Heart left ventricle (tissue), 16 donors: ENCODE measurements at regions not wholly inside any gene's neighbourhood (a gene's known extent, or its start where the extent isn't known, plus 50 kb on each side); places are given as distances from the start of the nearest gene placed in this dataset.

ENCODE experiments used
- ATAC-seq, 4 donors: fragments of 200-7000 bp; cut with Tn5 transposase; one replicate each; pipeline ENCODE4 v1.9.1; 2020 to 2022; ENCODE audit warnings: moderate library complexity in 4 of 4, mild to moderate bottlenecking in 3 of 4, moderate number of reproducible peaks in 1 of 4
- DNase-seq, 5 donors: peaks; one replicate each; pipeline ENCODE4 v3.0.0-alpha.2; 2020
- H3K27ac ChIP-seq, 12 donors: fragments of 200-600 bp; sonication (generic) in 4 of 12; one replicate each; pipeline versions ENCODE4 v1.5.0 to v1.8.0; 2016 to 2022; ENCODE audit warnings: mild to moderate bottlenecking in 2 of 12
- H3K27me3 ChIP-seq, 9 donors: fragments of 200-600 bp; sonication (generic) in 2 of 9; one replicate each; pipeline versions ENCODE4 v1.5.1 to v1.8.0; 2016 to 2022; ENCODE audit warnings: mild to moderate bottlenecking in 3 of 9
- H3K36me3 ChIP-seq, 9 donors: fragments of 200-600 bp; sonication (generic) in 2 of 9; one replicate each; pipeline versions ENCODE4 v1.5.0 to v1.8.0; 2018 to 2022; ENCODE audit warnings: mild to moderate bottlenecking in 2 of 9
- H3K4me1 ChIP-seq, 12 donors: fragments of 200-600 bp; sonication (generic) in 4 of 12; one replicate each; pipeline versions ENCODE4 v1.5.0 to v1.8.0; 2016 to 2022; ENCODE audit warnings: mild to moderate bottlenecking in 3 of 12
- H3K4me3 ChIP-seq, 12 donors: fragments of 200-600 bp; sonication (generic) in 4 of 12; one replicate each; pipeline versions ENCODE4 v1.5.0 to v1.8.0; 2017 to 2022; ENCODE audit warnings: mild to moderate bottlenecking in 9 of 12, moderate library complexity in 4 of 12
- H3K9me3 ChIP-seq, 12 donors: fragments of 200-600 bp; sonication (generic) in 4 of 12; one replicate each; pipeline versions ENCODE4 v1.5.0 to v1.8.0; 2016 to 2022; ENCODE audit warnings: mild to moderate bottlenecking in 1 of 12
- POLR2A ChIP-seq, 2 donors: fragments of 450-650 bp; IDR thresholded peaks; one replicate each; pipeline ENCODE4 v1.6.1; 2017; ENCODE audit warnings: antibody characterized with exemption in 2 of 2, mild to moderate bottlenecking in 2 of 2, moderate library complexity in 2 of 2
- WGBS, 4 donors: extraction: QIAGEN DNeasy Blood & Tissue Kit in 2 of 4; methylation state at CpG; one replicate each; pipeline versions ENCODE4 v1.1.5 to v1.1.7; 2013 to 2018; 5-methylcytosine and 5-hydroxymethylcytosine counted together
- intact Hi-C, 10 donors: fragments of 100-400 bp; cut with DNase I; formaldehyde crosslinking; loops; one replicate each; pipeline versions ENCODE4 v1.11.1 to v1.14.2; 2022
- TF ChIP-seq, protein P1 (sequence below), 12 donors: fragments of 200-600 bp; sonication (generic) in 4 of 12; IDR thresholded peaks; one replicate each; pipeline versions ENCODE4 v1.5.0 to v1.8.0; 2018 to 2022; ENCODE audit warnings: antibody characterized with exemption in 12 of 12, mild to moderate bottlenecking in 5 of 12
- donor health status: ischemic (EF 13 %, LVEDD 7.1; RV severe dilation, severe dysfunction).
- donor health status: healthy with polysubstance abuse.
- donor health status: DM: no; HTN: yes; CAD: no.
- donor health status: DM: no; HTN: no; CAD: no.
- donor health status: ischemic (EF 25% LVEDD 6.9; RV normal size, moderate dysfunction).
- donor health status: ischemic (EF 25% LVEDD 5.7; RV mildly dilated, moderate dysfunction).
- donor health status: healthy.
- donor health status: DM: yes; HTN: yes; CAD: no.
- donor health status: ischemic (EF 35%, LVEDD 5.7; RV mildly dilated, moderate dysfunction).
- donor health status: nonischemic (EF 11% LVEDD 7.7; RV severe dilation, severe dysfunction).
- donor health status: DM: yes; HTN: yes; CAD: no.
- donor health status: PGD.
- donor health status: ischemic (EF 29% LVEDD 5.4; RV normal size, mild dysfunction).
- donor health status: nonischemic (EF 23%, LVEDD 6.1; RV moderate dilation, normal function).

DNA sequence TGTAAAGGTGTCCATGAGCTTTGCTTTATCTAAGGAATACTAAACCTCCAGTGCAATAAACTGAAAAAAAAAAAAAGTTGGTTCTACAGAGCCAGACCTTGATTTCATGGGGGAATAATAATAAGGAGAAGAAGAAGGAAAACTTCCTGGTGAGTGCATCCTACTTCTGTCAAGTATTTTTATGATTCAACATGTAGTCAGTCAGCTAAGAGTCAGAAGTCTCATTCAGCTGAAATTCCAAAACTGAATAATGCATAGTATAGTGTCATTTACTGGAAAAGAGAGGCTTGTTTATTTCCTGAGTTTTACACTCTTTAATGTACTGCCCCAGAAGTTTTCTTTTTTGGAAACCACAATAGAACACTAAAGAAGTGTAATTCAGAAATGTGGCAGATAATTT lies 77.8 kb upstream of the TACR1 start:
- H3K27me3 ChIP-seq: no peaks in the 10 kb centered on the region
- intact Hi-C loops: no loop called here
- H3K4me1 ChIP-seq: no peaks in the 10 kb centered on the region
- H3K9me3 ChIP-seq: peaks cover 0 to 6% (median 0%) of the 10 kb centered on the region in 12 donors
- H3K36me3 ChIP-seq: no peaks in the 10 kb centered on the region
- DNase-seq (no peak), ATAC-seq (no peak)
- TF ChIP-seq POLR2A (IDR thresholded peaks at IDR 0.05): no peak
- TF ChIP-seq, protein P1, sequence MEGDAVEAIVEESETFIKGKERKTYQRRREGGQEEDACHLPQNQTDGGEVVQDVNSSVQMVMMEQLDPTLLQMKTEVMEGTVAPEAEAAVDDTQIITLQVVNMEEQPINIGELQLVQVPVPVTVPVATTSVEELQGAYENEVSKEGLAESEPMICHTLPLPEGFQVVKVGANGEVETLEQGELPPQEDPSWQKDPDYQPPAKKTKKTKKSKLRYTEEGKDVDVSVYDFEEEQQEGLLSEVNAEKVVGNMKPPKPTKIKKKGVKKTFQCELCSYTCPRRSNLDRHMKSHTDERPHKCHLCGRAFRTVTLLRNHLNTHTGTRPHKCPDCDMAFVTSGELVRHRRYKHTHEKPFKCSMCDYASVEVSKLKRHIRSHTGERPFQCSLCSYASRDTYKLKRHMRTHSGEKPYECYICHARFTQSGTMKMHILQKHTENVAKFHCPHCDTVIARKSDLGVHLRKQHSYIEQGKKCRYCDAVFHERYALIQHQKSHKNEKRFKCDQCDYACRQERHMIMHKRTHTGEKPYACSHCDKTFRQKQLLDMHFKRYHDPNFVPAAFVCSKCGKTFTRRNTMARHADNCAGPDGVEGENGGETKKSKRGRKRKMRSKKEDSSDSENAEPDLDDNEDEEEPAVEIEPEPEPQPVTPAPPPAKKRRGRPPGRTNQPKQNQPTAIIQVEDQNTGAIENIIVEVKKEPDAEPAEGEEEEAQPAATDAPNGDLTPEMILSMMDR (IDR thresholded peaks at IDR 0.05): no peak
- no peak overlapping the region for H3K4me3 ChIP-seq
- H3K27ac ChIP-seq: no peak overlapping the region

DNA sequence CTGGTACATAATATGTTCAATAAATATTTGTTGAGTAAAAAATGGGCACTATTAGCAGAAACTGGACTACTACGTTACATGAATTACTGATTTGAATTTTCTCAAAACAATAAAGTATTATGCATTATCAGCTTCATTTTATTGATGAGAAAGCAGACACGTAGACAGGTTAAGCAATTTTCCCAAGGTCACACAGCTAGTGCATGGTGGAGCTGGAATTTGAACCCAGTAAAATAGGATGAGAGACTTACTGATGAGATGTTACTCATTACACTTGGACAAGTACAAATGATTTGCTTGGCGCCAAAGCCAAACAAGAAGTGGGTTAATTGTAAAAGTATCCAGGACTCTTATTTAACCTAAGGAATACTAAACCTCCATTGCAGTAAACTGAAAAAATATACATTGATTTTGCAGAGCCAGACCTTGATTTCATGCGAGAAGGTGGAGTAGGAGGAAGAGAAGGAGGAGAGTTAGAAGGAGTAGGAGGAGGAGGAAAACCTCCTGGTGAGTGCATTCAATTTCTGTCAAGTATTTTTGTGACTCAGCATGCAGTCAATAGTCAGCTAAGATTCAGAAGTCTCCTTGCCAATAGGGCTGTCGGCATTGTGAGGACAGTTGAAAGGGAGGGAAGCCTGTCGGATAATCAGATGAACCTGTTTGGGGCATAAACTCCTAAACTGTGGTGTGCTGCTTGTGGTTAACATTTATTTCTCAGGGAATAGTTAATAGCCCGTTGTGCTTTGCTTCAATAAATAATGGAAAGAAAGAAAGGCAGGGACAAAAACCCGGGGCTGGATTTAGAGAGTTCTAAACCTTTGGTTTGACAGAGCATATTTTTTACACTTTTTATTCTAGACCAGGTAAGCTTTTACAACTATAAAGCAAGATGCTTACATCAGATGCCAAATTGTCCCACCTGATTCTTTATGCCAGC lies 77.0 kb upstream of the TACR1 start:
- Histone ChIP-seq H3K9me3 (peaks cover 0 to 6% (median 0%) of the 10 kb centered on the region in 12 donors), H3K36me3 (no peaks in the 10 kb centered on the region), H3K27me3 (no peaks in the 10 kb centered on the region), H3K27ac (no peak overlapping the region), H3K4me1 (no peaks in the 10 kb centered on the region), H3K4me3 (no peak overlapping the region)
- intact Hi-C loops: no loop called here
- DNase-seq: no peak
- TF ChIP-seq, protein P1 (IDR thresholded peaks at IDR 0.05): no peak
- no peak for TF ChIP-seq POLR2A (IDR thresholded peaks at IDR 0.05)
- 72 to 74% (median 73%) methylated on average over 8 of the region's 8 CpGs for WGBS, 4 donors
- no peak for ATAC-seq

DNA sequence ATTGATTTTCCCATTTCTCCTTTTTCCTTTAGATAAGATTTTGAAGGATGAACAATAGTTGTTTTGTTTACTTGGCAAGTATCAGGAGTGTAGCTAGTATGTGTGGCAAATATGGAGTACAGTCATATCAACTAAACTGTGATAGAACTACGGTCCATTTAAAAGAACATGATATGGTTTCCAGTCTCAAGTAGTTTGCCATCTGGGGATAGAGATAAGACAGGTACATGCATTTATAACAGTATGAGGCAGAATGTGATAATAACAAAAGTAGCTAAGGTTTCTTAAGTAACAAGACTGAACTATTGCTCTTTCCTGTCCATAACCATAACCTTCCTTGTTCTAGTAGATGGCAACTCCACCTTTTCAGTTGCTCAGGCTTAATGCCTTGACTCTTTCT lies 75.6 kb upstream of the TACR1 start:
- no peak overlapping the region for H3K4me3 ChIP-seq
- DNase-seq (no peak), ATAC-seq (no peak)
- TF ChIP-seq, protein P1 (IDR thresholded peaks at IDR 0.05): no peak
- TF ChIP-seq POLR2A (IDR thresholded peaks at IDR 0.05): no peak
- H3K36me3 ChIP-seq: no peaks in the 10 kb centered on the region
- peaks cover 0 to 6% (median 0%) of the 10 kb centered on the region in 12 donors for H3K9me3 ChIP-seq
- no peaks in the 10 kb centered on the region for H3K4me1 ChIP-seq
- 50 to 58% (median 53%) methylated on average over 1 of the region's 1 CpG for WGBS, 4 donors
- intact Hi-C loops: no loop called here
- H3K27ac ChIP-seq: no peak overlapping the region
- H3K27me3 ChIP-seq: no peaks in the 10 kb centered on the region

DNA sequence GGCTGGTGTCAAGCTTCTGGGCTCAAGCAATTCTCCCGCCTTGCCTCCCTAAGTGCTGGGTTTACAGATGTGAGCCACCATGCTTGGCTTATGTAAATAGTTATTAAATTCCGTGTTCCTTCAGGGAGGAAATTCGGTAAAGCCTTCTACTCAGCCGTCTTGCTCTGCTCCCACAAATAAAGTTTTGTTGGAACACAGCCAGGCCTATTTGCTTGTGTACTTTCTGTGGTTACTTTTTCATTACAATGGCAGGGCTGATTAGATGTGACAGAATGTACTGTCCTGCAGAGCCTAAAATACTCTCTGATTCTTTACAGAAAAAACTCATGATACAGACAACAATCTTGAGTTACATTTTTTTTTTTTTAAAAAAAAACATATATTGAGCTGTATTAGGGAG lies 68.8 kb upstream of the TACR1 start:
- Histone ChIP-seq H3K4me1 (no peaks in the 10 kb centered on the region), H3K27me3 (no peaks in the 10 kb centered on the region), H3K4me3 (no peak overlapping the region), H3K36me3 (no peaks in the 10 kb centered on the region), H3K27ac (no peak overlapping the region), H3K9me3 (peaks cover 0 to 17% (median 1%) of the 10 kb centered on the region in 12 donors)
- intact Hi-C loops: no loop called here
- TF ChIP-seq POLR2A (IDR thresholded peaks at IDR 0.05): no peak
- TF ChIP-seq, protein P1 (IDR thresholded peaks at IDR 0.05): no peak
- WGBS, 4 donors: 80 to 86% (median 84%) methylated on average over 4 of the region's 4 CpGs
- ATAC-seq (no peak), DNase-seq (no peak)
